Mammary epithelial cell (primary cell): ENCODE measurements at regions not wholly inside any gene's neighbourhood (a gene's known extent, or its start where the extent isn't known, plus 50 kb on each side); places are given as distances from the start of the nearest gene placed in this dataset.

Source experiments
- EZH2 ChIP-seq: IDR thresholded peaks from 2 replicates; pipeline ENCODE4 v1.6.1; 2012; ENCODE audit warnings: low read length, inconsistent platforms, borderline replicate concordance
- TF ChIP-seq, protein P1 (sequence below), 2 donors: IDR thresholded peaks in 1 of 2; conservative IDR thresholded peaks in 1 of 2; 2 replicates each; pipeline ENCODE4 v1.5.1; 2011 to 2012; ENCODE audit warnings: inconsistent platforms in 2 of 2, low read length in 2 of 2, mild to moderate bottlenecking in 2 of 2, control low read depth in 1 of 2, low read depth in 1 of 2; ENCODE audit not compliant: insufficient read depth in 1 of 2; ENCODE audit errors: extremely low read depth in 1 of 2

GRCh38 chr15:100751585-100751984 is 128.0 kb upstream of the ALDH1A3 start:
- no peak for TF ChIP-seq EZH2
- TF ChIP-seq, protein P1, sequence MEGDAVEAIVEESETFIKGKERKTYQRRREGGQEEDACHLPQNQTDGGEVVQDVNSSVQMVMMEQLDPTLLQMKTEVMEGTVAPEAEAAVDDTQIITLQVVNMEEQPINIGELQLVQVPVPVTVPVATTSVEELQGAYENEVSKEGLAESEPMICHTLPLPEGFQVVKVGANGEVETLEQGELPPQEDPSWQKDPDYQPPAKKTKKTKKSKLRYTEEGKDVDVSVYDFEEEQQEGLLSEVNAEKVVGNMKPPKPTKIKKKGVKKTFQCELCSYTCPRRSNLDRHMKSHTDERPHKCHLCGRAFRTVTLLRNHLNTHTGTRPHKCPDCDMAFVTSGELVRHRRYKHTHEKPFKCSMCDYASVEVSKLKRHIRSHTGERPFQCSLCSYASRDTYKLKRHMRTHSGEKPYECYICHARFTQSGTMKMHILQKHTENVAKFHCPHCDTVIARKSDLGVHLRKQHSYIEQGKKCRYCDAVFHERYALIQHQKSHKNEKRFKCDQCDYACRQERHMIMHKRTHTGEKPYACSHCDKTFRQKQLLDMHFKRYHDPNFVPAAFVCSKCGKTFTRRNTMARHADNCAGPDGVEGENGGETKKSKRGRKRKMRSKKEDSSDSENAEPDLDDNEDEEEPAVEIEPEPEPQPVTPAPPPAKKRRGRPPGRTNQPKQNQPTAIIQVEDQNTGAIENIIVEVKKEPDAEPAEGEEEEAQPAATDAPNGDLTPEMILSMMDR (conservative IDR thresholded peaks at IDR 0.05 in 1 of 2, IDR thresholded peaks at IDR 0.05 in 1 of 2; ENCODE audit: extremely low read depth in 1 of 2, insufficient read depth in 1 of 2, low read depth in 1 of 2, low read length in 2 of 2), result no peak
